Trophoblast cell (in vitro differentiated cells and primary cell): ENCODE measurements at regions not wholly inside any gene's neighbourhood (a gene's known extent, or its start where the extent isn't known, plus 50 kb on each side); places are given as distances from the start of the nearest gene placed in this dataset.
"Not testable (repeated sequence)": the region's sequence is repeated elsewhere in the genome, so short reads cannot be mapped to it uniquely, and the experiment has no call there.

Experiments
- DNase-seq, 2 donors: peaks; one replicate each; pipeline ENCODE4 v3.0.0-alpha.2; 2016
- H2AFZ ChIP-seq: 2 replicates; pipeline ENCODE4 v1.6.1; 2013; ENCODE audit warnings: low read length, moderate library complexity, mild to moderate bottlenecking; ENCODE audit not compliant: insufficient read depth, poor library complexity
- H2AK5ac ChIP-seq: 2 replicates; pipeline ENCODE4 v1.6.1; 2013; ENCODE audit warnings: mild to moderate bottlenecking, low read length
- H2BK120ac ChIP-seq: 2 replicates; pipeline ENCODE4 v1.6.1; 2013; ENCODE audit warnings: low read length, mild to moderate bottlenecking, moderate library complexity; ENCODE audit not compliant: insufficient read depth, poor library complexity
- H2BK12ac ChIP-seq: 2 replicates; pipeline ENCODE4 v1.6.1; 2013; ENCODE audit warnings: mild to moderate bottlenecking, low read length, moderate library complexity
- H2BK5ac ChIP-seq: 2 replicates; pipeline ENCODE4 v1.6.1; 2013; ENCODE audit warnings: low read length, low read depth, moderate library complexity, mild to moderate bottlenecking; ENCODE audit not compliant: poor library complexity
- H3K14ac ChIP-seq: 2 replicates; pipeline ENCODE4 v1.6.1; 2013; ENCODE audit warnings: mild to moderate bottlenecking, low read length
- H3K18ac ChIP-seq: 2 replicates; pipeline ENCODE4 v1.6.1; 2013; ENCODE audit warnings: mild to moderate bottlenecking, low read length
- H3K23ac ChIP-seq: 2 replicates; pipeline ENCODE4 v1.6.1; 2013; ENCODE audit warnings: low read length
- H3K27ac ChIP-seq: 2 replicates; pipeline ENCODE4 v1.5.1; 2013; ENCODE audit warnings: low read depth, mild to moderate bottlenecking, inconsistent platforms, low read length, moderate library complexity
- H3K27me3 ChIP-seq: 2 replicates; pipeline ENCODE4 v1.6.1; 2013; ENCODE audit warnings: inconsistent platforms, mild to moderate bottlenecking, low read length, moderate library complexity; ENCODE audit not compliant: insufficient read depth
- H3K36me3 ChIP-seq, 2 experiments: 1 replicate in 1 of 2; 2 replicates in 1 of 2; pipeline ENCODE4 v1.6.1; 2013; ENCODE audit warnings: low read length in 2 of 2, mild to moderate bottlenecking in 2 of 2, moderate library complexity in 1 of 2; ENCODE audit not compliant: insufficient read depth in 2 of 2, control insufficient read depth in 1 of 2
- H3K4ac ChIP-seq: 2 replicates; pipeline ENCODE4 v1.6.1; 2013; ENCODE audit warnings: low read depth, mild to moderate bottlenecking, low read length, moderate library complexity
- H3K4me1 ChIP-seq, 2 experiments: 1 replicate in 1 of 2; 2 replicates in 1 of 2; pipeline ENCODE4 v1.6.1; 2013; ENCODE audit warnings: low read length in 2 of 2, mild to moderate bottlenecking in 2 of 2, moderate library complexity in 1 of 2; ENCODE audit not compliant: insufficient read depth in 2 of 2, control insufficient read depth in 1 of 2
- H3K4me2 ChIP-seq: 2 replicates; pipeline ENCODE4 v1.6.1; 2013; ENCODE audit warnings: inconsistent platforms, mild to moderate bottlenecking, low read length, moderate library complexity
- H3K4me3 ChIP-seq: 2 replicates; pipeline ENCODE4 v1.5.1; 2013; ENCODE audit warnings: mild to moderate bottlenecking, low read depth, low read length, inconsistent platforms
- H3K79me1 ChIP-seq: one replicate; pipeline ENCODE4 v1.6.1; 2013; ENCODE audit warnings: low read length
- H3K79me2 ChIP-seq: 2 replicates; pipeline ENCODE4 v1.6.1; 2013; ENCODE audit warnings: low read length, mild to moderate bottlenecking; ENCODE audit not compliant: control insufficient read depth, insufficient read depth, poor library complexity
- H3K9ac ChIP-seq: 2 replicates; pipeline ENCODE4 v1.6.1; 2013; ENCODE audit warnings: mild to moderate bottlenecking, low read length
- H3K9me3 ChIP-seq: 2 replicates; pipeline ENCODE4 v1.6.1; 2013; ENCODE audit warnings: low read depth, mild to moderate bottlenecking, control low read depth, inconsistent platforms, low read length; ENCODE audit not compliant: insufficient read depth
- H4K12ac ChIP-seq: 2 replicates; pipeline ENCODE4 v1.6.1; 2013; ENCODE audit warnings: low read depth, mild to moderate bottlenecking, low read length, moderate library complexity
- H4K8ac ChIP-seq: 2 replicates; pipeline ENCODE4 v1.6.1; 2013; ENCODE audit warnings: low read depth, mild to moderate bottlenecking, low read length, moderate library complexity
- H4K91ac ChIP-seq: one replicate; pipeline ENCODE4 v1.6.1; 2013; ENCODE audit warnings: low read depth, mild to moderate bottlenecking, low read length, moderate library complexity
- WGBS: extraction: QIAGEN DNeasy Blood & Tissue Kit; methylation state at CpG from one replicate; pipeline ENCODE4 v1.1.7; 2013; ENCODE audit warnings: missing lambda C conversion rate; ENCODE audit not compliant: insufficient read length, insufficient coverage; ENCODE audit errors: extremely low coverage; 5-methylcytosine and 5-hydroxymethylcytosine counted together

DNA sequence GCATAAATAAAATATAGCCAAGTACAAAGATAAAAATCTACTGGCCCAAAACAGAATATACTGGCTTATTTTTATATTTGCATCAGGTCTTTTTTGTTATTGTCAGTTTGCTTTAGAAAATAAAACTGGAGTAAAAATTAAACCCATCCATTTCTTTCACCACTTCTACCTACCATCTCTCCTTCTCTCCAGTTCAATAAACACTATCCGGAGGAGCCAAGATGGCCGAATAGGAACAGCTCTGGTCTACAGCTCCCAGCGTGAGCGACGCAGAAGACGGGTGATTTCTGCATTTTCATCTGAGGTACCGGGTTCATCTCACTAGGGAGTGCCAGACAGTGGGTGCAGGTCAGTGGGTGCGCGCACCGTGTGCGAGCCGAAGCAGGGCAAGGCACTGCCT lies 106.2 kb upstream of the NOL4 start:
- no CpG with 5 or more reads among the region's 12 CpGs for WGBS

GRCh38 chr18:34331343-34331742 lies 106.6 kb upstream of the NOL4 start:
- H4K8ac ChIP-seq, H2BK12ac ChIP-seq, H3K23ac ChIP-seq, H2BK120ac ChIP-seq, DNase-seq, H3K9ac ChIP-seq, H3K4me3 ChIP-seq, H2AFZ ChIP-seq, H3K4ac ChIP-seq, H2BK5ac ChIP-seq, H3K36me3 ChIP-seq, H3K14ac ChIP-seq, H3K27me3 ChIP-seq, H3K27ac ChIP-seq, H4K91ac ChIP-seq, H3K4me1 ChIP-seq, H3K79me1 ChIP-seq, H3K79me2 ChIP-seq, H3K4me2 ChIP-seq, H2AK5ac ChIP-seq, H3K18ac ChIP-seq, H3K9me3 ChIP-seq, H4K12ac ChIP-seq: not testable (repeated sequence)
- WGBS: no CpG with 5 or more reads among the region's 15 CpGs

More for the DNA sequence above, 106.2 kb upstream of the NOL4 start:
- H3K4me2 ChIP-seq, H2AK5ac ChIP-seq, H2BK120ac ChIP-seq, H3K79me2 ChIP-seq, H3K18ac ChIP-seq, DNase-seq, H4K91ac ChIP-seq, H3K36me3 ChIP-seq, H4K8ac ChIP-seq, H3K4ac ChIP-seq, H3K14ac ChIP-seq, H3K23ac ChIP-seq, H3K9me3 ChIP-seq, H3K79me1 ChIP-seq, H3K27me3 ChIP-seq, H3K4me3 ChIP-seq, H4K12ac ChIP-seq, H2BK5ac ChIP-seq, H3K4me1 ChIP-seq, H3K9ac ChIP-seq, H2AFZ ChIP-seq, H2BK12ac ChIP-seq, H3K27ac ChIP-seq: not testable (repeated sequence)

GRCh38 chr18:34339155-34339554 lies 114.4 kb upstream of the NOL4 start:
- H3K27me3 ChIP-seq: no peaks in the 10 kb centered on the region
- H2BK5ac ChIP-seq: no peak overlapping the region
- no peak overlapping the region for H3K23ac ChIP-seq
- no peak overlapping the region for H2AFZ ChIP-seq
- H3K79me1 ChIP-seq: no peaks in the 10 kb centered on the region
- H4K12ac ChIP-seq: no peak overlapping the region
- H2BK120ac ChIP-seq: no peak overlapping the region
- no peak overlapping the region for H3K14ac ChIP-seq
- H2BK12ac ChIP-seq: no peak overlapping the region
- H3K36me3 ChIP-seq: no peaks in the 10 kb centered on the region
- no peak overlapping the region for H3K4ac ChIP-seq
- no peak overlapping the region for H3K18ac ChIP-seq
- H3K9ac ChIP-seq: no peak overlapping the region
- H3K9me3 ChIP-seq: no peaks in the 10 kb centered on the region
- H3K4me2 ChIP-seq: no peak overlapping the region
- DNase-seq: no peak
- no peak overlapping the region for H2AK5ac ChIP-seq
- H3K79me2 ChIP-seq: no peaks in the 10 kb centered on the region
- peaks cover 2 to 6% of the 10 kb centered on the region in 2 experiments for H3K4me1 ChIP-seq
- WGBS: no CpG with 5 or more reads among the region's 1 CpG
- no peak overlapping the region for H3K27ac ChIP-seq
- no peak overlapping the region for H4K8ac ChIP-seq
- no peak overlapping the region for H4K91ac ChIP-seq
- no peak overlapping the region for H3K4me3 ChIP-seq

DNA sequence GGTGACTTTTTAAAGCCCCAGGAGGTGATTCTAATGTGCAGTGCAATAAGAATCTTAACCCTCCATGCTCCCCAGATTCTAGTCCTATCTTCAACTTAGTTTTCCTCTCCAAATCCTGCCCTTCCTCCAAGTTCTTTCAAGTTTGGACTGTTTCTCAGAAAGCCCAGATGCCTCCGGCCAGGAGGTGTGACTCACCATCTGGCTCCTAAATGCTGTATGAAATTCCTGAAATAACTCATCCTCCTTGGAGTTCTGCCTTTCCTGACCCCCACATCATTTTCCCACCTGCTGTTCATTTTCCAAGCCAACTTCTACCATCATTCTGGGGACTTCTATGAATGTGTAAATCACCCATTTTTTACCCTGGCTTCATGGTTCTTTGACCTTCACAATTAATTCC lies 118.2 kb upstream of the NOL4 start:
- no peak overlapping the region for H2AFZ ChIP-seq
- no CpG with 5 or more reads among the region's 1 CpG for WGBS
- H2AK5ac ChIP-seq: no peak overlapping the region
- no peaks in the 10 kb centered on the region for H3K79me2 ChIP-seq
- H3K9me3 ChIP-seq: no peaks in the 10 kb centered on the region
- H3K27me3 ChIP-seq: no peaks in the 10 kb centered on the region
- H3K18ac ChIP-seq: no peak overlapping the region
- H2BK5ac ChIP-seq: no peak overlapping the region
- H4K8ac ChIP-seq: no peak overlapping the region
- no peak overlapping the region for H3K23ac ChIP-seq
- H3K27ac ChIP-seq: no peak overlapping the region
- DNase-seq: peak in 1 of 2 donors; percentile 9
- no peaks in the 10 kb centered on the region for H3K79me1 ChIP-seq
- no peak overlapping the region for H3K14ac ChIP-seq
- no peak overlapping the region for H3K9ac ChIP-seq
- H4K12ac ChIP-seq: no peak overlapping the region
- no peak overlapping the region for H3K4me3 ChIP-seq
- H2BK120ac ChIP-seq: no peak overlapping the region
- H4K91ac ChIP-seq: no peak overlapping the region
- peaks cover 2 to 6% of the 10 kb centered on the region in 2 experiments for H3K4me1 ChIP-seq
- H2BK12ac ChIP-seq: no peak overlapping the region
- H3K36me3 ChIP-seq: no peaks in the 10 kb centered on the region
- no peak overlapping the region for H3K4ac ChIP-seq
- H3K4me2 ChIP-seq: peak overlapping the region; percentile 27
